RWPE2 (cell line): ENCODE measurements at regions not wholly inside any gene's neighbourhood (a gene's known extent, or its start where the extent isn't known, plus 50 kb on each side); places are given as distances from the start of the nearest gene placed in this dataset.

Source experiments
- ATAC-seq: fragments of 200-7000 bp; cut with Tn5 transposase; 3 replicates; pipeline ENCODE4 v1.9.1; 2021; ENCODE audit warnings: low read depth
- DNase-seq: peaks from one replicate; pipeline ENCODE4 v3.0.0-alpha.2; 2020; ENCODE audit warnings: low spot score
- H3K27ac ChIP-seq: fragments of 450-650 bp; 2 replicates; pipeline ENCODE4 v1.5.1; 2017; ENCODE audit warnings: mild to moderate bottlenecking; ENCODE audit not compliant: poor library complexity, severe bottlenecking
- H3K27me3 ChIP-seq: fragments of 250-450 bp; sonication (Bioruptor Pico); 2 replicates; pipeline ENCODE4 v1.5.1; 2021; ENCODE audit warnings: mild to moderate bottlenecking, moderate library complexity; ENCODE audit not compliant: insufficient read depth, poor library complexity, severe bottlenecking
- H3K36me3 ChIP-seq: fragments of 250-450 bp; sonication (Bioruptor Pico); 2 replicates; pipeline ENCODE4 v1.5.1; 2020; ENCODE audit warnings: low read depth, mild to moderate bottlenecking, moderate library complexity
- H3K4me1 ChIP-seq: fragments of 250-450 bp; sonication (Bioruptor Pico); 2 replicates; pipeline ENCODE4 v1.5.1; 2021; ENCODE audit warnings: mild to moderate bottlenecking, moderate library complexity; ENCODE audit not compliant: insufficient read depth, poor library complexity, severe bottlenecking
- H3K4me3 ChIP-seq: fragments of 250-450 bp; sonication (Bioruptor Pico); 2 replicates; pipeline ENCODE4 v1.5.1; 2021; ENCODE audit warnings: mild to moderate bottlenecking, moderate library complexity; ENCODE audit not compliant: severe bottlenecking
- H3K9me3 ChIP-seq: fragments of 250-450 bp; sonication (Bioruptor Pico); 2 replicates; pipeline ENCODE4 v1.5.1; 2021; ENCODE audit warnings: mild to moderate bottlenecking, moderate library complexity; ENCODE audit not compliant: severe bottlenecking
- TF ChIP-seq, protein P1 (sequence below): fragments of 450-650 bp; IDR thresholded peaks from one replicate; pipeline ENCODE4 v1.5.1; 2017; ENCODE audit warnings: mild to moderate bottlenecking, moderate library complexity; ENCODE audit not compliant: poor library complexity, severe bottlenecking

DNA sequence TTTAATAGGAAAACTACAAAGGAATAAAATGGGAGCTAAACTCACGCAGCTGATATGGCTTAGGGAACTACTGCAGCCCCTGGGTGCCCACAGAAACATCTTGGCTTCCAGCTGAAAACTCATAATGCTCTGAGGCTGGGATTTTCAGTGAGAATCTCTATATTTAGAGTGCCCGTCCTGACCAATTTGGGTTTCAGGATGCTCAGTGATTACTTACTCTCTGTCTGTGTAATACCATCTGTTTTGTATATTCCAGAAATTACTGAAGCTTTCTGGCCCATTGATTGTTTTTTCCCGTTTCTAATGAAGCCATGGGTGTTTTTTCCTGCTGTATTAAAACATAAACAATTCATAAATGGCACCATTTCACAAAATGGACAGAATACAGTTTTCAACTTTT lies 50.6 kb upstream of the ZNF385D start:
- Histone ChIP-seq H3K27me3 (no peaks in the 10 kb centered on the region), H3K27ac (no peak overlapping the region), H3K4me1 (no peaks in the 10 kb centered on the region), H3K9me3 (no peaks in the 10 kb centered on the region), H3K4me3 (no peak overlapping the region), H3K36me3 (no peaks in the 10 kb centered on the region)
- DNase-seq: no peak
- no peak for ATAC-seq
- TF ChIP-seq, protein P1, sequence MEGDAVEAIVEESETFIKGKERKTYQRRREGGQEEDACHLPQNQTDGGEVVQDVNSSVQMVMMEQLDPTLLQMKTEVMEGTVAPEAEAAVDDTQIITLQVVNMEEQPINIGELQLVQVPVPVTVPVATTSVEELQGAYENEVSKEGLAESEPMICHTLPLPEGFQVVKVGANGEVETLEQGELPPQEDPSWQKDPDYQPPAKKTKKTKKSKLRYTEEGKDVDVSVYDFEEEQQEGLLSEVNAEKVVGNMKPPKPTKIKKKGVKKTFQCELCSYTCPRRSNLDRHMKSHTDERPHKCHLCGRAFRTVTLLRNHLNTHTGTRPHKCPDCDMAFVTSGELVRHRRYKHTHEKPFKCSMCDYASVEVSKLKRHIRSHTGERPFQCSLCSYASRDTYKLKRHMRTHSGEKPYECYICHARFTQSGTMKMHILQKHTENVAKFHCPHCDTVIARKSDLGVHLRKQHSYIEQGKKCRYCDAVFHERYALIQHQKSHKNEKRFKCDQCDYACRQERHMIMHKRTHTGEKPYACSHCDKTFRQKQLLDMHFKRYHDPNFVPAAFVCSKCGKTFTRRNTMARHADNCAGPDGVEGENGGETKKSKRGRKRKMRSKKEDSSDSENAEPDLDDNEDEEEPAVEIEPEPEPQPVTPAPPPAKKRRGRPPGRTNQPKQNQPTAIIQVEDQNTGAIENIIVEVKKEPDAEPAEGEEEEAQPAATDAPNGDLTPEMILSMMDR: no peak

DNA sequence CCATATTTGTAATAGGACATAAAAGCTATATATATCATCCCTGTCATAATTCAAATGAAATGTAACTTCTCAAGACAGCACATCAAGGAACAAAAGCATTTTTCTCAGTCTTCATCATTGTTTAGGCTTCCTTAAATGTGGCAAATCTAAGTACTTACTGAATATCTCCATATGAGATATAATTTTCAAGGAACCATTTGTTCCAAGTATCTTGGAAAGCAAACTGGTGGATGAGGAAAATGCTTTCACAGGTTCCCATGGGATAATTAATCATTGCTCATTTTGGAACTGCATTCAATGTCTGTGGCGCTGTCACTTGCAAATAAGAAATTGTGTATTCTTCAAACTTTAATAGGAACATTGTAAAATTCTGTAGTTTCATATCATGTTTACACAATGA lies 52.6 kb upstream of the ZNF385D start:
- no peaks in the 10 kb centered on the region for H3K4me1 ChIP-seq
- ATAC-seq: no peak

DNA sequence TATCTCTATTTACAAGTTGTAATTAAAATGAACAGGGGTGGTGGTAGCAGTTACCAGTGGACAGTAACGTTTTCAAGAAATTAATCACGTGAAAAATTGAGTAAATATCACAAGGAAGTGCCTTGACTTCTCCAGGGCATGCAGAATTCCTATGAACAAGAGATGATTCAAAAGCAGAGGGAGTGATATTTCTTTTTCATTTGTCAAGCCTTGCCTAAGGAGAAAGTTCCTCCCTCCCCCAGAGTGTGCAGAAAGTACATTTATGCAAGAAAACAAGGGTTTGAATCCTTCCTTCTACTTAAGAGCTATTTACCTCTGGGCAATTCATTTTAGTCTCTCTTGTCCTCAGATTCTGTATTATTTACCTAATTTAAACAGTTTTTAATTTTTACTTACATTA lies 53.3 kb upstream of the ZNF385D start:
- TF ChIP-seq, protein P1: no peak
- H3K36me3 ChIP-seq: no peaks in the 10 kb centered on the region
- H3K4me3 ChIP-seq: no peak overlapping the region
- no peaks in the 10 kb centered on the region for H3K4me1 ChIP-seq
- H3K9me3 ChIP-seq: peaks cover 2% of the 10 kb centered on the region
- H3K27ac ChIP-seq: no peak overlapping the region
- no peak for DNase-seq
- H3K27me3 ChIP-seq: no peaks in the 10 kb centered on the region
- no peak for ATAC-seq

More for the DNA sequence above, 52.6 kb upstream of the ZNF385D start:
- Histone ChIP-seq H3K9me3 (no peaks in the 10 kb centered on the region), H3K4me3 (no peak overlapping the region), H3K27ac (no peak overlapping the region), H3K27me3 (no peaks in the 10 kb centered on the region), H3K36me3 (no peaks in the 10 kb centered on the region)
- TF ChIP-seq, protein P1: no peak
- no peak for DNase-seq

DNA sequence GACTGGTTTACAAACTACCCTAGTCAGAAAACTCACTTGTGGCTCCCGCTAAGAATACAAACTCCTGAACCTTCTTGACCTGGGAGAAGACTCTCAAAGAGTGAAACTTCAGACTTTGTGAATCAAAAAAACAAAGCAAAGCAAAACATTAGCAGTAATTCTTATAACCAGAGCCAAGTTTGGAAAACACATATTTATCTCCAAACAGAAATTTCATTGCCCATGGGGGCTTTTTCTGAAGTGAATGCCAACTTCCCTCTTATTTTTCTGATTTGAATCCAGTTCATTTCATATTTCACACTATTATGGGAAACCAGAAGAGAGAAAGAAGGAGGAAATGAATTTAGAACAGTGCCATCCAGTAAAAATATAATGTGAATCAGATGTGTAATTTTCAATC lies 55.7 kb upstream of the ZNF385D start:
- Histone ChIP-seq H3K27me3 (no peaks in the 10 kb centered on the region), H3K4me3 (no peak overlapping the region), H3K4me1 (no peaks in the 10 kb centered on the region), H3K27ac (no peak overlapping the region), H3K36me3 (no peaks in the 10 kb centered on the region), H3K9me3 (peaks cover 2% of the 10 kb centered on the region)
- ATAC-seq: no peak
- DNase-seq: no peak
- TF ChIP-seq, protein P1: no peak

DNA sequence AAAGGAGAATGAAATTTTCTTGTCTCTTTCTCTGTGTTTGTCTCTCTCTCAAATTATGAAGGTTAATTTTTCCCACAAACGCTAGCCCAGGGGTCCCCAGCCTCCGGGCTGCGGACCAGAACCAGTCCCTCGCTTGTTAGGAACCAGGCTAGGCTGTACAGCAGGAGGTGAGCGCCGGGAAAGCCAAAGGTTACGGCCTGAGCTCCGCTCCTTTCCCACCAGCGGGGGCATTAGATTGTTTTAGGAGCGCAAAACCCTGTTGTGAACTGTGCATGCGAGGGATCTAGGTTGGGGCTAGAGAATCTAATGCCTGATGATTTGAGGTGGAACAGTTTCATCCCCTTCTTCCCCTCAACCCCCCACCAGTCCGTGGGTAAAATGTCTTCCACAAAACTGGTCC lies 74.7 kb upstream of the ZNF385D start:
- Histone ChIP-seq H3K4me3 (no peak overlapping the region), H3K4me1 (no peaks in the 10 kb centered on the region), H3K36me3 (no peaks in the 10 kb centered on the region), H3K9me3 (no peaks in the 10 kb centered on the region), H3K27ac (no peak overlapping the region), H3K27me3 (no peaks in the 10 kb centered on the region)
- TF ChIP-seq, protein P1: no peak
- ATAC-seq (no peak), DNase-seq (no peak)
